Glutamatergic neuron (in vitro differentiated cells): ENCODE measurements at regions not wholly inside any gene's neighbourhood (a gene's known extent, or its start where the extent isn't known, plus 50 kb on each side); places are given as distances from the start of the nearest gene placed in this dataset.

Experiments
- DNase-seq: peaks from one replicate; pipeline ENCODE4 v3.0.0; 2022
- H3K27ac Mint-ChIP-seq: one replicate; pipeline ENCODE4 v1.8.0; 2020; ENCODE audit warnings: mild to moderate bottlenecking, mixed read lengths, inconsistent platforms; ENCODE audit not compliant: unreplicated experiment
- H3K27me3 Mint-ChIP-seq: one replicate; pipeline ENCODE4 v1.8.0; 2020; ENCODE audit warnings: mild to moderate bottlenecking, moderate library complexity, mixed read lengths, inconsistent platforms; ENCODE audit not compliant: unreplicated experiment
- H3K36me3 Mint-ChIP-seq: one replicate; pipeline ENCODE4 v1.8.0; 2020; ENCODE audit warnings: mild to moderate bottlenecking, mixed read lengths, inconsistent platforms; ENCODE audit not compliant: unreplicated experiment
- H3K4me1 Mint-ChIP-seq: one replicate; pipeline ENCODE4 v1.8.0; 2020; ENCODE audit warnings: mild to moderate bottlenecking, low read depth, mixed read lengths, inconsistent platforms; ENCODE audit not compliant: unreplicated experiment
- H3K4me3 Mint-ChIP-seq: one replicate; pipeline ENCODE4 v1.8.0; 2020; ENCODE audit warnings: mild to moderate bottlenecking, mixed read lengths, inconsistent platforms; ENCODE audit not compliant: unreplicated experiment
- H3K9me3 Mint-ChIP-seq: one replicate; pipeline ENCODE4 v1.8.0; 2020; ENCODE audit warnings: mild to moderate bottlenecking, moderate library complexity, mixed read lengths, inconsistent platforms; ENCODE audit not compliant: unreplicated experiment
- CTCF ChIP-seq: fragments of 200-600 bp; sonication (generic); IDR thresholded peaks from one replicate; pipeline ENCODE4 v1.5.0; 2021; ENCODE audit not compliant: partially characterized antibody, unreplicated experiment

- H3K9me3 Mint-ChIP-seq: no peaks in the 10 kb centered on the region
- DNase-seq: no peak
- H3K4me1 Mint-ChIP-seq: no peaks in the 10 kb centered on the region
- no peaks in the 10 kb centered on the region for H3K27me3 Mint-ChIP-seq
- no peak overlapping the region for H3K4me3 Mint-ChIP-seq
- no peak for TF ChIP-seq CTCF
- H3K27ac Mint-ChIP-seq: no peak overlapping the region
- no peaks in the 10 kb centered on the region for H3K36me3 Mint-ChIP-seq
Observed at GRCh38 chr6:65780691-65781090, 73.7 kb upstream of the EYS start.

- no peak for TF ChIP-seq CTCF
- Mint-ChIP-seq H3K27me3 (peaks cover 3% of the 10 kb centered on the region), H3K4me3 (no peak overlapping the region), H3K9me3 (no peaks in the 10 kb centered on the region), H3K4me1 (no peaks in the 10 kb centered on the region), H3K36me3 (no peaks in the 10 kb centered on the region), H3K27ac (peak overlapping the region; percentile 20)
- DNase-seq: no peak
Observed at GRCh38 chr6:65776332-65776731, 69.3 kb upstream of the EYS start.

- Mint-ChIP-seq H3K4me1 (no peaks in the 10 kb centered on the region), H3K27ac (no peak overlapping the region), H3K4me3 (no peak overlapping the region), H3K36me3 (no peaks in the 10 kb centered on the region), H3K9me3 (no peaks in the 10 kb centered on the region), H3K27me3 (peaks cover 3% of the 10 kb centered on the region)
- no peak for TF ChIP-seq CTCF
- no peak for DNase-seq
Observed at GRCh38 chr6:65771946-65772345, 64.9 kb upstream of the EYS start.

- Mint-ChIP-seq H3K4me1 (peaks cover 4% of the 10 kb centered on the region), H3K27ac (no peak overlapping the region), H3K36me3 (no peaks in the 10 kb centered on the region), H3K9me3 (peaks cover 3% of the 10 kb centered on the region), H3K27me3 (no peaks in the 10 kb centered on the region), H3K4me3 (no peak overlapping the region)
- DNase-seq: no peak
- no peak for TF ChIP-seq CTCF
Observed at GRCh38 chr6:65761890-65762289, 54.9 kb upstream of the EYS start.

GRCh38 chr6:65760285-65760684, 53.3 kb upstream of the EYS start:
- Mint-ChIP-seq H3K4me3 (no peak overlapping the region), H3K9me3 (peaks cover 3% of the 10 kb centered on the region), H3K27me3 (no peaks in the 10 kb centered on the region), H3K36me3 (no peaks in the 10 kb centered on the region), H3K4me1 (peaks cover 4% of the 10 kb centered on the region), H3K27ac (no peak overlapping the region)
- DNase-seq: no peak
- no peak for TF ChIP-seq CTCF
